ENCODE measurements at regions not wholly inside any gene's neighbourhood (a gene's known extent, or its start where the extent isn't known, plus 50 kb on each side); places are given as distances from the start of the nearest gene placed in this dataset.

DNA sequence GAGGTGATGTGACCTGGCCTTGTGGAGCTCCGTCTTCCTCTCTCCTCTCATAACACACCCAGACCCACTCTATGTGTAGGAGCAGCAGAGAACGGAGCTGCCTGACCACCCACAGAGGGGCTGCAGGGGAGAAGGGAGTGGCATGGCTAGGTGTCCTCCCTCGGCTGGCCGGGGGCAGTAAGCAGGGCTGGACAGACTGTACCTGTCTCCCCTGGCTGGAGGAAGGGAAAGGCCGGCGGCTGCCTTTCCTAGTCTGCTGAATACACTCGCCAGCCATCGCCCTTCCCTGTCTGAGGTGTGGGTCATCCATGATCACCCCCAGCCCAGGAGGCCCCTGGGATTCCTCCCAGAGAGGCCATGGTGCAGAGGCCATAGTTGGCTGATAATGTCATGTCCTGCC, 187.2 kb upstream of the AJAP1 start:
- Histone ChIP-seq H3K4me3 (ENCODE audit: low read length) (no peak overlapping the region), H3K36me3 (replicated peaks; ENCODE audit: low read depth, low read length) (no peaks in the 10 kb centered on the region), H4K20me1 (ENCODE audit: insufficient read depth, low read length) (no peaks in the 10 kb centered on the region), H2AFZ (ENCODE audit: low read depth, low read length) (no peak overlapping the region), H3K27ac (ENCODE audit: low read length) (no peak overlapping the region), H3K9ac (ENCODE audit: low read length) (no peak overlapping the region), H3K79me2 (ENCODE audit: low read length) (no peaks in the 10 kb centered on the region), H3K27me3 (ENCODE audit: low read depth, low read length) (no peaks in the 10 kb centered on the region), H3K9me3 (ENCODE audit: insufficient read depth, low read length) (no peaks in the 10 kb centered on the region), H3K4me1 (ENCODE audit: low read length) (no peaks in the 10 kb centered on the region), H3K4me2 (ENCODE audit: low read length) (no peak overlapping the region)
- TF ChIP-seq EZH2phosphoT487 (IDR thresholded peaks at IDR 0.05; ENCODE audit: low read depth): no peak

- Histone ChIP-seq H3K9ac (ENCODE audit: low read length) (no peak overlapping the region), H4K20me1 (ENCODE audit: insufficient read depth, low read length) (no peaks in the 10 kb centered on the region), H3K36me3 (replicated peaks; ENCODE audit: low read depth, low read length) (no peaks in the 10 kb centered on the region), H2AFZ (ENCODE audit: low read depth, low read length) (no peak overlapping the region), H3K27me3 (ENCODE audit: low read depth, low read length) (no peaks in the 10 kb centered on the region), H3K4me1 (ENCODE audit: low read length) (no peaks in the 10 kb centered on the region), H3K4me2 (ENCODE audit: low read length) (no peak overlapping the region), H3K4me3 (ENCODE audit: low read length) (no peak overlapping the region), H3K9me3 (ENCODE audit: insufficient read depth, low read length) (no peaks in the 10 kb centered on the region), H3K79me2 (ENCODE audit: low read length) (no peaks in the 10 kb centered on the region), H3K27ac (ENCODE audit: low read length) (no peak overlapping the region)
- TF ChIP-seq CTCF (IDR thresholded peaks at IDR 0.05; ENCODE audit: low read depth, low read length): no peak
- no peak for TF ChIP-seq EZH2phosphoT487 (IDR thresholded peaks at IDR 0.05; ENCODE audit: low read depth)
These were observed 186.0 kb upstream of the AJAP1 start for GRCh38 chr1:4468386-4468785.

DNA sequence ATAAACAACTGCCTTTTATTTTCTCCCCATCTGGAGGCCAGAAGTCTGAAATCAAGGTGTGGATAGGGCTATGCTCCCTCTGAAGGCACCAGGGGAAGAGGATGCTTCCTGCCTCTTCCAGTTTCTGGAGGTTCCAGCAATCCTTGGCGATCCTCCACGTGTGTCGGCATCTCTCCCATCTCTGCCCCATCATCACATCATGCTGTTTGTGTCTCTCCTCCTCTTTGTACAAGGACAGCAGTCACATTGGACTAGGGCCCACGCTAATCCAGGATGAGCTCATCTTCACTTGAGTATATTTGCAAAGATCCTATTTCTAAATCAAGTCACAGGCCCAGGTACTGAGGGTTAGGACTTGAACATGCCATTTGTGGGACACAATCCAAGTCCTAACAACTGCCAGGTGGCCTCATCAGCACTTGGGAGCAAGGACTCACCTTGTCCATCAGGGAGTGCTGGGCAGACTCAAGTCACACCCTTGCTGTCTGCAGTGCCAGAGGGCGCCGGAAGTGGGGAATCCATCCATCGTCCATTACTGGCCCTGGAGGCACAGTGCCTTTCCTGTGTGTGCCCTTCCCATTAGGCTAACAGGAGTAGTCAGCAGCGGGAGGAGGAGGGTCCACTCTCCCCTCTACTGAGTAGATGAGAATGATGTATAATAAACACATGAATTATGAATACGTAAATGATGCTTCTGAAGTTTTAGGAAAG, 185.4 kb upstream of the AJAP1 start:
- H2AFZ ChIP-seq (ENCODE audit: low read depth, low read length): no peak overlapping the region

DNA sequence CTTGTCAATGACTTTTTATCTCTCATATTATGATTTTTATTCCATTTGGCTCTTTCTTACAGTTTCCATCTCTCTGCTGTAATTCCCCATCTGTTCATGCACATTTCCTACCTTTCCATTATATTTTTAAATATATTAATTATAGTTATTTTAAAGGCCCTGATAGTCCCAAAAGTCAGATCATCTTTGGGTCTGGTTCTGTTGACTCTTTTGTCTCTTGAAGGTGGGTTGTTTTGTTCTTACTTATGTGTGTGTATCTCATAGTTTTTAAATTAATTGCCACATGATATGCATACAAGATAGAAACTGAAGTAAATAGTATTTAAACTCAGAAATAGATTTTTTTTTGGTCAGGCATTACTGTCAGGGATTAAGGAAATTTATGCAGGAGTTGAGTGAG, 178.0 kb upstream of the AJAP1 start:
- Histone ChIP-seq H3K36me3 (replicated peaks; ENCODE audit: low read depth, low read length) (no peaks in the 10 kb centered on the region), H3K4me2 (ENCODE audit: low read length) (no peak overlapping the region), H3K9ac (ENCODE audit: low read length) (no peak overlapping the region), H4K20me1 (ENCODE audit: insufficient read depth, low read length) (no peaks in the 10 kb centered on the region), H2AFZ (ENCODE audit: low read depth, low read length) (no peak overlapping the region), H3K9me3 (ENCODE audit: insufficient read depth, low read length) (no peaks in the 10 kb centered on the region), H3K27me3 (ENCODE audit: low read depth, low read length) (no peaks in the 10 kb centered on the region), H3K27ac (ENCODE audit: low read length) (no peak overlapping the region), H3K4me3 (ENCODE audit: low read length) (no peak overlapping the region), H3K4me1 (ENCODE audit: low read length) (no peaks in the 10 kb centered on the region), H3K79me2 (ENCODE audit: low read length) (no peaks in the 10 kb centered on the region)
- no peak for TF ChIP-seq CTCF (IDR thresholded peaks at IDR 0.05; ENCODE audit: low read depth, low read length)
- no peak for TF ChIP-seq EZH2phosphoT487 (IDR thresholded peaks at IDR 0.05; ENCODE audit: low read depth)

More for the DNA sequence above, 185.4 kb upstream of the AJAP1 start:
- Histone ChIP-seq H3K4me2 (ENCODE audit: low read length) (no peak overlapping the region), H3K9ac (ENCODE audit: low read length) (no peak overlapping the region), H3K79me2 (ENCODE audit: low read length) (no peaks in the 10 kb centered on the region), H3K4me1 (ENCODE audit: low read length) (no peaks in the 10 kb centered on the region), H3K27me3 (ENCODE audit: low read depth, low read length) (no peaks in the 10 kb centered on the region), H4K20me1 (ENCODE audit: insufficient read depth, low read length) (no peaks in the 10 kb centered on the region), H3K36me3 (replicated peaks; ENCODE audit: low read depth, low read length) (no peaks in the 10 kb centered on the region), H3K9me3 (ENCODE audit: insufficient read depth, low read length) (no peaks in the 10 kb centered on the region), H3K4me3 (ENCODE audit: low read length) (no peak overlapping the region), H3K27ac (ENCODE audit: low read length) (no peak overlapping the region)
- TF ChIP-seq CTCF (IDR thresholded peaks at IDR 0.05; ENCODE audit: low read depth, low read length): no peak
- TF ChIP-seq EZH2phosphoT487 (IDR thresholded peaks at IDR 0.05; ENCODE audit: low read depth): no peak
